Nephron progenitor cell (in vitro differentiated cells): ENCODE measurements at regions not wholly inside any gene's neighbourhood (a gene's known extent, or its start where the extent isn't known, plus 50 kb on each side); places are given as distances from the start of the nearest gene placed in this dataset.

ENCODE experiments used
- DNase-seq: peaks from one replicate; pipeline ENCODE4 v3.0.0; 2021
- H3K27ac Mint-ChIP-seq: 2 replicates; pipeline ENCODE4 v1.8.0; 2021; ENCODE audit warnings: mild to moderate bottlenecking, moderate library complexity, mixed read lengths
- H3K27me3 Mint-ChIP-seq: 2 replicates; pipeline ENCODE4 v1.8.0; 2021; ENCODE audit warnings: mild to moderate bottlenecking, low read depth, mixed read lengths; ENCODE audit not compliant: poor library complexity
- H3K36me3 Mint-ChIP-seq: 2 replicates; pipeline ENCODE4 v1.8.0; 2021; ENCODE audit warnings: low read depth, mixed read lengths
- H3K4me1 Mint-ChIP-seq: 2 replicates; pipeline ENCODE4 v1.8.0; 2021; ENCODE audit warnings: mixed read lengths
- H3K4me3 Mint-ChIP-seq: 2 replicates; pipeline ENCODE4 v1.8.0; 2021; ENCODE audit warnings: mild to moderate bottlenecking, moderate library complexity, mixed read lengths
- H3K9me3 Mint-ChIP-seq: 2 replicates; pipeline ENCODE4 v1.8.0; 2021; ENCODE audit warnings: mild to moderate bottlenecking, moderate library complexity, mixed read lengths
- TF ChIP-seq, protein P1 (sequence below): fragments of 200-600 bp; sonication (generic); IDR thresholded peaks from 2 replicates; pipeline ENCODE4 v1.5.0; 2021; ENCODE audit warnings: antibody characterized with exemption

- Mint-ChIP-seq H3K27me3 (peaks cover 21% of the 10 kb centered on the region), H3K4me3 (no peak overlapping the region), H3K4me1 (peaks cover 5% of the 10 kb centered on the region), H3K27ac (no peak overlapping the region), H3K36me3 (no peaks in the 10 kb centered on the region), H3K9me3 (peaks cover 6% of the 10 kb centered on the region)
- TF ChIP-seq, protein P1, sequence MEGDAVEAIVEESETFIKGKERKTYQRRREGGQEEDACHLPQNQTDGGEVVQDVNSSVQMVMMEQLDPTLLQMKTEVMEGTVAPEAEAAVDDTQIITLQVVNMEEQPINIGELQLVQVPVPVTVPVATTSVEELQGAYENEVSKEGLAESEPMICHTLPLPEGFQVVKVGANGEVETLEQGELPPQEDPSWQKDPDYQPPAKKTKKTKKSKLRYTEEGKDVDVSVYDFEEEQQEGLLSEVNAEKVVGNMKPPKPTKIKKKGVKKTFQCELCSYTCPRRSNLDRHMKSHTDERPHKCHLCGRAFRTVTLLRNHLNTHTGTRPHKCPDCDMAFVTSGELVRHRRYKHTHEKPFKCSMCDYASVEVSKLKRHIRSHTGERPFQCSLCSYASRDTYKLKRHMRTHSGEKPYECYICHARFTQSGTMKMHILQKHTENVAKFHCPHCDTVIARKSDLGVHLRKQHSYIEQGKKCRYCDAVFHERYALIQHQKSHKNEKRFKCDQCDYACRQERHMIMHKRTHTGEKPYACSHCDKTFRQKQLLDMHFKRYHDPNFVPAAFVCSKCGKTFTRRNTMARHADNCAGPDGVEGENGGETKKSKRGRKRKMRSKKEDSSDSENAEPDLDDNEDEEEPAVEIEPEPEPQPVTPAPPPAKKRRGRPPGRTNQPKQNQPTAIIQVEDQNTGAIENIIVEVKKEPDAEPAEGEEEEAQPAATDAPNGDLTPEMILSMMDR: no peak
- DNase-seq: no peak
Measured at GRCh38 chr10:121195524-121195910, 344.4 kb downstream of the WDR11 start.

DNA sequence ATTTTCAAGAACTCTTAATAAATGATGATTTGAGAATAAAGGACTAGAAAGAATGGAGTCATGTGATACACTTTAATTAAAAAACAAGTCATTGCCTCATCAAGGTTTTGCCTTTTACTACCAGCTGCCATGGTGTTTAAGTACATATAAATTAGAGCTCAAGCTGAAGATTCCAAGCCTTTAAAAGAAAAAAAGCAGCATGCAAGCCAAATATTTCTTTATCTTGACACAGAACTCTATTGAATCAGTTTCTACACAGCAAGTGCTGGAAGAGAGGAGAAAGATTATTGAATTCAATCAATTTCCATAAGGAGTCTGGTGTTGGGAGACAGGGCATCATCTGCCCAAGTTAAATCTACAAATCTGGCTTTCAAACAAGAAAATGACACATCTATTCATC, 347.9 kb downstream of the WDR11 start:
- Mint-ChIP-seq H3K9me3 (no peaks in the 10 kb centered on the region), H3K4me3 (no peak overlapping the region), H3K27me3 (peaks cover 27% of the 10 kb centered on the region), H3K4me1 (peaks cover 19% of the 10 kb centered on the region), H3K27ac (no peak overlapping the region), H3K36me3 (no peaks in the 10 kb centered on the region)
- no peak for DNase-seq
- TF ChIP-seq, protein P1: no peak

- Mint-ChIP-seq H3K27ac (no peak overlapping the region), H3K9me3 (no peaks in the 10 kb centered on the region), H3K4me3 (peak overlapping the region; percentile 23), H3K27me3 (peaks cover 17% of the 10 kb centered on the region), H3K36me3 (no peaks in the 10 kb centered on the region), H3K4me1 (peaks cover 32% of the 10 kb centered on the region)
- DNase-seq: no peak
- TF ChIP-seq, protein P1: no peak
Measured at GRCh38 chr10:121205625-121206024, 354.5 kb downstream of the WDR11 start.

GRCh38 chr10:121211446-121211845, 360.3 kb downstream of the WDR11 start:
- Mint-ChIP-seq H3K9me3 (no peaks in the 10 kb centered on the region), H3K4me3 (no peak overlapping the region), H3K27ac (no peak overlapping the region), H3K27me3 (peaks cover 15% of the 10 kb centered on the region), H3K4me1 (peaks cover 1% of the 10 kb centered on the region), H3K36me3 (no peaks in the 10 kb centered on the region)
- DNase-seq: no peak
- TF ChIP-seq, protein P1: no peak

GRCh38 chr10:121213437-121213836, 362.3 kb downstream of the WDR11 start:
- no peak for DNase-seq
- TF ChIP-seq, protein P1: no peak
- peaks cover 19% of the 10 kb centered on the region for H3K27me3 Mint-ChIP-seq
- H3K9me3 Mint-ChIP-seq: no peaks in the 10 kb centered on the region
- H3K36me3 Mint-ChIP-seq: no peaks in the 10 kb centered on the region
- H3K4me1 Mint-ChIP-seq: peaks cover 12% of the 10 kb centered on the region
- no peak overlapping the region for H3K4me3 Mint-ChIP-seq
- H3K27ac Mint-ChIP-seq: no peak overlapping the region

GRCh38 chr10:121216295-121216694, 365.1 kb downstream of the WDR11 start:
- Mint-ChIP-seq H3K4me1 (peaks cover 18% of the 10 kb centered on the region), H3K9me3 (no peaks in the 10 kb centered on the region), H3K4me3 (no peak overlapping the region), H3K27ac (no peak overlapping the region), H3K27me3 (peaks cover 9% of the 10 kb centered on the region), H3K36me3 (no peaks in the 10 kb centered on the region)
- DNase-seq: no peak
- TF ChIP-seq, protein P1: no peak
